ENCODE measurements at regions not wholly inside any gene's neighbourhood (a gene's known extent, or its start where the extent isn't known, plus 50 kb on each side); places are given as distances from the start of the nearest gene placed in this dataset.

DNA sequence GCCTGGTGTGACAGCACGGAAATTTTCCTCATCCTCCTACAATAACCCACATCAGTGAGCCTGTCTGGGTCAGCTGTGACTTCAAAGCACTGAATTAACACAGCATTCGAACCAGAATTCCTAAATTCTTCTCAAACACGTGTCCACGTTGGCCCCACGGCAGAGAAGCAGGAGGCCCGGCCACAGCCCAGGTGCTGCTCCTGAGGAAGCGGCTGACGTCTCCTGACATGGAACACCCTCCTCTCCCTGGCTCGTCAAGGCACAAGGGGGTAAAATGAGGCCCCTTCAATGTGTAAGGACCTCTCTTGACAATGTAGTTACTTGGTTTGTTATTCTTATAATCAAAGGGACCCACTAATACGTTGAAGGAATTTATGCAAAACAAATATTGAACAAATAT, 156.3 kb upstream of the GSC start:
- no peak for DNase-seq (ENCODE audit: low read depth in 4 of 4, low spot score in 3 of 4)

GRCh38 chr14:94925416-94926173, 155.7 kb upstream of the GSC start:
- no peak for DNase-seq (ENCODE audit: low read depth in 4 of 4, low spot score in 3 of 4)

- DNase-seq (ENCODE audit: low read depth in 4 of 4, low spot score in 3 of 4): no peak
Observed at GRCh38 chr14:94924189-94924588, 154.3 kb upstream of the GSC start.

DNA sequence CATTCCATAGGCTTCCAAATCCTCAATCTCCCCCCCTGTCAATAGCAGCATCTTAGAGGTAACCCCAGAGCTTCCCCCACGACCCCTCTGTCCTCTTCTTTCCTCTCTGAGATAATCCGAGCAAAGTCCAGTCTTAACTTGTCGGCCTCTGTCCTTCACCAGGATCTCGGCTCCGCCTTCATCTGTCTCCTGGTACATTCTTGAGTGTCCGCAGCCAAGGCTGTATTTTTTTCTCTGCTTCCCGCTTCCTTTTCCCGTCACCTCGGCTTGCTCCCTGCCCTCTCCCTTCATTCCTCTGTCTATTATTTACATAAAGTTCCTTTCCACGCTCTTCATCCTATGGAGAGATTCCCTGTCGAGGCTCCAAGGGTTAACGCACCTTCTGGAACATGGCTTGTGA, 153.9 kb upstream of the GSC start:
- DNase-seq (ENCODE audit: low read depth in 4 of 4, low spot score in 3 of 4): no peak

- DNase-seq (ENCODE audit: low read depth in 4 of 4, low spot score in 3 of 4): no peak
Observed at GRCh38 chr14:94922595-94923239, 152.8 kb upstream of the GSC start.

GRCh38 chr14:94921882-94922585, 152.1 kb upstream of the GSC start:
- DNase-seq (ENCODE audit: low read depth in 4 of 4, low spot score in 3 of 4): no peak

DNA sequence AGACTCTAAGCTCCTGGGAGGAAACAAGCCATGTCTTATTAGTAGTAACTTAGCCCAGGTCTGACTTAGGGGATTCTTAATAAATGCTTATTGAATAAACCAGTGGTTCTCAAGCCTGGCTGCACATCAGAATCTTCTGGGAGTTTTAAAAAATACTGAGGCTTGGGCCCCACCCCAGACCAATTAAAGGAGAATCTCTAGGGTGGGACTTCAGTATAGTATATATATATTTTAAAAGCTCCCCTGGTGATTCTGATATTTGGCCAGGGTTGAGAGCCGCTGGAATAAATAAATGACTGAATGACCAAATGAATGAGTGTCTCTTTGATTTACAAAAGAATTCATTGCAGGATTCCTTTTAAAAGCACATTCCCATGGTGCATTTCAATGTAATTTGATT, 151.5 kb upstream of the GSC start:
- no peak for DNase-seq (ENCODE audit: low read depth in 4 of 4, low spot score in 3 of 4)

- no peak for DNase-seq (ENCODE audit: low read depth in 4 of 4, low spot score in 3 of 4)
Observed at GRCh38 chr14:94919896-94920295, 150.0 kb upstream of the GSC start.

GRCh38 chr14:94918896-94919295, 149.0 kb upstream of the GSC start:
- no peak for DNase-seq (ENCODE audit: low read depth in 4 of 4, low spot score in 3 of 4)

DNA sequence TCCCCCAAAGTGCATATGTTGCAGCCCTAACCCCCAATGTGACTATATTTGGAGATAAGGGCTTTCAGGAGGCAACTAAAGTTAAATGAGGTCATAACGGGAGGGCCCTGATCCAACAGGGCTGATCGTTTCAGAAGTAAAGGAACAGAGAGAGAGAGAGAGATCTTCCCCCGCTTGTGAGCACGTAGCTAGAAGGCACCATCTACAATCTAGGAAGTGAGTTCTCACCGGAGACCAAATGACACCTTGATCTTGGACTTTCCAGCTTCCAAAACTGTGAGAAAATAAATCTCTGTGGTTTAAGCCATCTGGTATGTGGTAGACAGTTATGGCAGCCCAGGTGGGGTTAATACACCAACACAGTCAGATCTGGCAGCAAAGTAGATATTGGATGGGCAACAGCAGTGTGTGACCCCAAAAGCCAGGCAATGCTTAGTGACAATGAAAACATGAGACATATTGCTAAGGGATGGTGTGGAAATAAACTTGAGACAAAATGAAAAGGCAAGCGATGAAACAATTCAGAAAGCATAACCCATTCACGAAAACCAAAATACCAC, 147.2 kb upstream of the GSC start:
- no peak for DNase-seq (ENCODE audit: low read depth in 4 of 4, low spot score in 3 of 4)

GRCh38 chr14:94914191-94914590, 144.3 kb upstream of the GSC start:
- no peak for DNase-seq (ENCODE audit: low read depth in 4 of 4, low spot score in 3 of 4)

DNA sequence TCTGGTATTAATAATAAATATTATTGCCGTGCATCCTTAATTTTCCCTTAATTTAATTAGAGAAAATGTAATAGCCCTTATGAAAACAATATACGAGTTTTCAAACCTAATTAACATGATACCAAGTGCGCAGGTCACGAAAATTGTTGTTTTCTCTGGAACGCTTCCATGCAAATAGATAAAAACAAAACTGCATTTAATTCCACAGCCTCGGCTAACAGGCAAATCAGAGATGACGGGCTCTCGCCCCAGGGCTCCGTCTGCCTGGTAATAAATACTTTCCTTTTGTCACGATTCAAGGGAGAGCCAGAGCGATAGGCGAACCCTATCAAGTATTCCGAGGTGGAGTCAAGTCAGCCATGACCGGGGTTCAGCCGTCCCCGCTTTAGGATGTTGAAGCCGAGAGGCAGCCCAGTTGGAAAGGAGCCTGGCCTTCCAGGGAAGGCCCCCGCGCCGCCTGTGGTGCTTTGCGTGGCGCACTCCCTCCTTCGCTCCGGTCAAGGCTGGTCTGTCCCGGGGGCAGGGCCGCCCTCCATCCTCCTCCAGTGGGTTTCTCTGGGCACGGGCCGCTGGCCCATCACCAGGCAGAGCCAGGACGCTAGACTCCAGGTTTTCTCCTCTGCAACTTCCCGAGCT, 137.8 kb upstream of the GSC start:
- no peak for DNase-seq (ENCODE audit: low read depth in 4 of 4, low spot score in 3 of 4)

GRCh38 chr14:94906991-94907587, 137.2 kb upstream of the GSC start:
- no peak for DNase-seq (ENCODE audit: low read depth in 4 of 4, low spot score in 3 of 4)

- no peak for DNase-seq (ENCODE audit: low read depth in 4 of 4, low spot score in 3 of 4)
Observed at GRCh38 chr14:94906577-94906976, 136.7 kb upstream of the GSC start.

GRCh38 chr14:94904636-94905035, 134.7 kb upstream of the GSC start:
- no peak for DNase-seq (ENCODE audit: low read depth in 4 of 4, low spot score in 3 of 4)

GRCh38 chr14:94903883-94904282, 134.0 kb upstream of the GSC start:
- DNase-seq (ENCODE audit: low read depth in 4 of 4, low spot score in 3 of 4): no peak

DNA sequence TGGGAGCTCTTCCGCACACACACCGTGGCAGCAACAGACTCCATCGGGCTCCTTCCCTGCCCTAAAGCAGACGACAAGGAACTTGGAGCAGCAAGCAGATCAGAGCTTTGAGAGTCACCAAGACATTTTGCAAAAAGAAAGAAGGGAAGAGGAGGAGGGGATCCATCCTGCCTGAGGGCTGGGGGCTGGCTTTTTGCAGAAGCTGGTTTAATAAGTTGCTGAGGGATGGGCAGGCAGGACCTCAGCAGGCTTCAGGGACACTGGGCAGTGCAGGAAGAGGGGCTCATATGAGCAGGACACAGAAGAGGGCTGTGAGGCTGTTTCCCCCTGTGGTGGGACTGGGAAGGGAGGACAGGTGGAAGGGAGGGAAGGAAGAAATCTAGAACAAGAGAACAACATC, 133.4 kb upstream of the GSC start:
- DNase-seq (ENCODE audit: low read depth in 4 of 4, low spot score in 3 of 4): no peak

GRCh38 chr14:94897561-94897960, 127.6 kb upstream of the GSC start:
- DNase-seq (ENCODE audit: low read depth in 4 of 4, low spot score in 3 of 4): no peak

- no peak for DNase-seq (ENCODE audit: low read depth in 4 of 4, low spot score in 3 of 4)
Observed at GRCh38 chr14:94897082-94897481, 127.2 kb upstream of the GSC start.

DNA sequence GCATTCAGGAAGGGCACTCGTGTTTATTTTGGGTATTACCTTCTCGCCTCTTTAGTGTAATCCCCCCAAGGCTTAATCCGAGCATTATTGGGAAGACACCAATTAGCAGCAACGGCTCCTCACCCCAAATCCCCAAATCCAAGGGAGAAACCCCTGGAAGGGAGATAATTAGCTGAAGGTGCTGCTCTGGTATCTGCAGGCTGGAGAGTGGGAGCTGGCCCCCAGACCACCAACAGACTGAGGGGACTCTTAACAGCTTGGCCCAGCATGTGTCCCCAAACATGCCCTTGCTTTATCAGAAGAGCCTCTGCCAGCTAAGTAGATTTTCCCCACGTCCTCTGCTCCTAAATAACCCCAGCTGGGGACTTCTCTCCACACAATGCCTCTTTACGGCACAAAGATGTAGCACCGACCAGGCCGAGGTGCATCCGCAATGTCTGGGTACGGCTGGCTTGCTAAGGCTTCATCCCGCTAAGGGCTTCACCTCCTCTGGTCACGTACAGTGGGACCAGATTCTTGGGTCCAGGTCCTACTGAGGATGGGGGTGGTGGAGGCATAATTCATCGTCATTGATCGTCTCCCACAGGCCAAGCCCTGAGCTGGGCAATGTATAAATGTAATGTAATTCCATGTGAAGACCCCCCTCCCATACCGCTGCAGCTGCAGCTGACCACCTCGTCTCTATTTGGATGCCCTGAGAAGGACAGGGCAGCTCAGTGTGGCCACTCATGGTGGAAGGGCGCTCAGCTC, 123.7 kb upstream of the GSC start:
- no peak for DNase-seq (ENCODE audit: low read depth in 4 of 4, low spot score in 3 of 4)
